ENCODE measurements at regions not wholly inside any gene's neighbourhood (a gene's known extent, or its start where the extent isn't known, plus 50 kb on each side); places are given as distances from the start of the nearest gene placed in this dataset.

DNA sequence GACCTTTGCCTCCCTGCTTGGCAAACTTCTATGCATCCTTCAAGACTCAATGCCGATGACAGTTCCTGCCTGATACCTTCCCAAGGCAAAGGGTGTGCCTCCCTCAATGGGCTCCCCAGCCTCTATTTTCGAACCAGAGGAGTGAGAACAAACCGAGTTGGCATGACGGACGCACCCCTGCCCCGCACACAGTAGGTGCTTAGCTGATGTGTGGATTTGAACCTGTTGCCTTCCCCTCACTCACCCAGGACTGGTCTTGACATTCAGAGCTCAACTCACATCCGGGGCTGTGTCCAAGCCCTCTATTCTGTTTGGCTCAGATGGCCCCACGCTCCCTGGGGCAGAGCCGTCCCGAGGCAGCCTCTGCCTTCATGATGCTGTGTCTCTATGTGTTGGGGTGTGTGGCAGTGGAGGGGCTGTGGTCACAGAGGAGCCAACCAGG lies 52.2 kb upstream of the SLC6A11 start:
- Histone ChIP-seq H3K9me3 (ENCODE audit: control insufficient read depth, low read length) (no peaks in the 10 kb centered on the region), H3K4me3 (ENCODE audit: low read length) (no peak overlapping the region), H3K27ac (ENCODE audit: low read depth, low read length) (peak overlapping the region; percentile 90), H3K27me3 (ENCODE audit: control insufficient read depth, insufficient read depth, low read length, poor library complexity, severe bottlenecking) (no peaks in the 10 kb centered on the region), H3K36me3 (ENCODE audit: control insufficient read depth, insufficient read depth, low read length) (no peaks in the 10 kb centered on the region), H3K9ac (ENCODE audit: extremely low read depth, low read length, poor library complexity, severe bottlenecking) (no peak overlapping the region), H3K4me1 (ENCODE audit: control insufficient read depth, insufficient read depth, low read length) (no peaks in the 10 kb centered on the region)
- Mint-ChIP-seq H3K27me3 (ENCODE audit: insufficient read depth) (peaks cover 7% of the 10 kb centered on the region), H3K36me3 (ENCODE audit: low read depth) (no peaks in the 10 kb centered on the region), H3K9me3 (no peaks in the 10 kb centered on the region), H3K4me1 (no peaks in the 10 kb centered on the region), H3K27ac (no peak overlapping the region), H3K4me3 (no peak overlapping the region)
- peak; percentile 43 for DNase-seq
- TF ChIP-seq, protein P1, sequence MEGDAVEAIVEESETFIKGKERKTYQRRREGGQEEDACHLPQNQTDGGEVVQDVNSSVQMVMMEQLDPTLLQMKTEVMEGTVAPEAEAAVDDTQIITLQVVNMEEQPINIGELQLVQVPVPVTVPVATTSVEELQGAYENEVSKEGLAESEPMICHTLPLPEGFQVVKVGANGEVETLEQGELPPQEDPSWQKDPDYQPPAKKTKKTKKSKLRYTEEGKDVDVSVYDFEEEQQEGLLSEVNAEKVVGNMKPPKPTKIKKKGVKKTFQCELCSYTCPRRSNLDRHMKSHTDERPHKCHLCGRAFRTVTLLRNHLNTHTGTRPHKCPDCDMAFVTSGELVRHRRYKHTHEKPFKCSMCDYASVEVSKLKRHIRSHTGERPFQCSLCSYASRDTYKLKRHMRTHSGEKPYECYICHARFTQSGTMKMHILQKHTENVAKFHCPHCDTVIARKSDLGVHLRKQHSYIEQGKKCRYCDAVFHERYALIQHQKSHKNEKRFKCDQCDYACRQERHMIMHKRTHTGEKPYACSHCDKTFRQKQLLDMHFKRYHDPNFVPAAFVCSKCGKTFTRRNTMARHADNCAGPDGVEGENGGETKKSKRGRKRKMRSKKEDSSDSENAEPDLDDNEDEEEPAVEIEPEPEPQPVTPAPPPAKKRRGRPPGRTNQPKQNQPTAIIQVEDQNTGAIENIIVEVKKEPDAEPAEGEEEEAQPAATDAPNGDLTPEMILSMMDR (conservative IDR thresholded peaks at IDR 0.05), result no peak
- whole genome bisulfite sequencing, 2 experiments (ENCODE audit: insufficient coverage in 1 of 2, insufficient read length in 1 of 2), result 89 to 92% methylated on average over 2 to 10 of the region's 10 CpGs

DNA sequence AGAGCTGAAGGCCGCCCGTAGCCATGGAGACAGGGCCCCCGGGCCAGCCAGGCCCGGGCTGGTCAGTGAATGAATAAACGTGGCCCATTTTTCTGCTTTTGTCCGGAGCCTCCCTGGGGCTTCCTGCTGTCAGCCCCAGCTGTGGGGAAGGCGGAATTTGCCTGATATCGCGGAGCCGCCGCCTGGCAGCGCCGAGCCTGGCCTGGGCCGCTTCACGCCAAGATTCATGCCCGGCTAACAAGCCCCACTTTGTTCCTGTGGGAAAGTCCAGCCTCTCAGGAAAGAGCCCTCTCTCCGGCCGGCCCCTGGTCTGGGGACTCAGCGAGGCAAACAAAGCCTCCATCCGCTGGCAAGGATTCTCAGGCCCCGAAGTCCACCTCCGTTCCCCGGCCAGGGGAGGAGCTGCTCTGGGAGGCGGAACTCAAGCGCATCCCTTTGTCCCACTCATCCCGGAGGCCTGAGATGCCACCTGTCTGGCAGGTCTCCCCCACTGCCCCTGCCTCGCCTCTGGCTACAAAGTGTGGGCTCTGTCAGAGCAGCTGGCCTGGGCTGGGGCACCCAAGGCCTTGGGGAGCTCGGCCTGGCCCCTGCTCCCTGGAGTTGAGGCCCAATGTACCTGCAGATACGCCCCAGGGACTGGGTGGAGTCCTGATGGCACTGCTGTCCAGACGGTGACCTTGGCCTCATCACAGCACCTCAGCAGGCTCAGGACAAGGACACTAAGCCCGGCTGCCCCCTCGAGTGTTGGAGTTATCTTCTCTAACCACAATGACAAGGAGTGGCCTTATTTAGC lies 51.6 kb upstream of the SLC6A11 start:
- H3K27me3 ChIP-seq (ENCODE audit: control insufficient read depth, insufficient read depth, low read length, poor library complexity, severe bottlenecking), result no peaks in the 10 kb centered on the region
- Mint-ChIP-seq H3K36me3 (ENCODE audit: low read depth) (no peaks in the 10 kb centered on the region), H3K27ac (no peak overlapping the region), H3K27me3 (ENCODE audit: insufficient read depth) (peaks cover 7% of the 10 kb centered on the region), H3K4me3 (no peak overlapping the region), H3K9me3 (no peaks in the 10 kb centered on the region), H3K4me1 (no peaks in the 10 kb centered on the region)
- no peak overlapping the region for H3K9ac ChIP-seq (ENCODE audit: extremely low read depth, low read length, poor library complexity, severe bottlenecking)
- H3K9me3 ChIP-seq (ENCODE audit: control insufficient read depth, low read length), result no peaks in the 10 kb centered on the region
- TF ChIP-seq, protein P1 (conservative IDR thresholded peaks at IDR 0.05), result no peak
- no peak overlapping the region for H3K4me3 ChIP-seq (ENCODE audit: low read length)
- WGBS, 2 experiments (ENCODE audit: insufficient coverage in 1 of 2, insufficient read length in 1 of 2), result 79 to 83% methylated on average over 23 to 32 of the region's 32 CpGs
- no peaks in the 10 kb centered on the region for H3K4me1 ChIP-seq (ENCODE audit: control insufficient read depth, insufficient read depth, low read length)
- peak; percentile 56 for DNase-seq
- no peaks in the 10 kb centered on the region for H3K36me3 ChIP-seq (ENCODE audit: control insufficient read depth, insufficient read depth, low read length)
- H3K27ac ChIP-seq (ENCODE audit: low read depth, low read length), result peak overlapping the region; percentile 90

DNA sequence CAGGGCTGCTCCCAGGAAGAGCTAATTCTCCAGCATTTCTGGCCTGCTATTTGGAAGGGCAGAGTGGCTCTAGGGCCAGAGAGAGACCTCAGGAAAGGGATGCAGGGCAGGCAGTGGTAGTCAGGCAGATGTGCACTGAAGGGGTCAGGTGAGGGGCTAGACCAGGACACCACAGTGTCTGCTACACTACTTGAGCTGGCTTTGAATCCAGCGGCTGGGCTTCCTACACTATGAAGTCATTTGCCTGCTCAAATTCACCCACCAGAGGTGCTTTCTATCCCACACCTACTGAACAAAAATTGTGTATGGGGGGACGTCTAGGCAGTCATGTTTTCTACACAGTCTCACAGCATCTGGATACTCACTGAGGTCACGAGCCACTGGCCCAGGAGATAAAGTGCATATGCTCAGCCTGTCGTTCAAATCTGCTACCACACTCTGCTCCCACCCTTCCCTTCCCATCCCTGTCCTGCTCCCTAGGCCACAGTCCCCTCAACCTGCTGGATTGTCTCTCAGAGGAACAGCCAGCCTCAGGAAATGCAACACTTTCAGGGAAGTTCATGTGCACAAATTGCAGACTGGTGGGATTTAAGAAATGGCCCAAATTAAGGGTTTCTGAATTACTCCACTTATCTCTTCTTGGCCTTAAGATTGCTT lies 49.9 kb upstream of the SLC6A11 start:
- Mint-ChIP-seq H3K4me1 (no peaks in the 10 kb centered on the region), H3K27me3 (ENCODE audit: insufficient read depth) (peaks cover 10% of the 10 kb centered on the region), H3K9me3 (no peaks in the 10 kb centered on the region), H3K27ac (no peak overlapping the region), H3K36me3 (ENCODE audit: low read depth) (no peaks in the 10 kb centered on the region), H3K4me3 (no peak overlapping the region)
- Histone ChIP-seq H3K36me3 (ENCODE audit: control insufficient read depth, insufficient read depth, low read length) (no peaks in the 10 kb centered on the region), H3K9ac (ENCODE audit: extremely low read depth, low read length, poor library complexity, severe bottlenecking) (no peak overlapping the region), H3K27me3 (ENCODE audit: control insufficient read depth, insufficient read depth, low read length, poor library complexity, severe bottlenecking) (no peaks in the 10 kb centered on the region), H3K4me3 (ENCODE audit: low read length) (no peak overlapping the region), H3K4me1 (ENCODE audit: control insufficient read depth, insufficient read depth, low read length) (no peaks in the 10 kb centered on the region), H3K27ac (ENCODE audit: low read depth, low read length) (no peak overlapping the region), H3K9me3 (ENCODE audit: control insufficient read depth, low read length) (no peaks in the 10 kb centered on the region)
- DNase-seq, result peak; percentile 19
- 67 to 73% methylated on average over 2 to 4 of the region's 4 CpGs for WGBS, 2 experiments (ENCODE audit: insufficient coverage in 1 of 2, insufficient read length in 1 of 2)
- TF ChIP-seq, protein P1 (conservative IDR thresholded peaks at IDR 0.05), result no peak
